Muscle layer of colon (tissue), 2 donors: ENCODE measurements at regions not wholly inside any gene's neighbourhood (a gene's known extent, or its start where the extent isn't known, plus 50 kb on each side); places are given as distances from the start of the nearest gene placed in this dataset.

Experiments used
- H3K27ac ChIP-seq: one replicate; pipeline ENCODE4 v1.7.0; 2013; ENCODE audit warnings: low read depth, mild to moderate bottlenecking, low read length, moderate library complexity
- H3K27me3 ChIP-seq, 2 donors: one replicate each; pipeline ENCODE4 v1.7.0; 2013; ENCODE audit warnings: low read length in 2 of 2, mild to moderate bottlenecking in 2 of 2; ENCODE audit not compliant: insufficient read depth in 2 of 2, control insufficient read depth in 1 of 2
- H3K36me3 ChIP-seq: one replicate; pipeline ENCODE4 v1.7.0; 2013; ENCODE audit warnings: mild to moderate bottlenecking, low read length; ENCODE audit not compliant: insufficient read depth
- H3K4me1 ChIP-seq: one replicate; pipeline ENCODE4 v1.7.0; 2013; ENCODE audit warnings: mild to moderate bottlenecking, low read length; ENCODE audit not compliant: insufficient read depth
- H3K4me3 ChIP-seq, 2 donors: one replicate each; pipeline ENCODE4 v1.7.0; 2013; ENCODE audit warnings: low read length in 2 of 2, low read depth in 1 of 2, mild to moderate bottlenecking in 1 of 2, moderate library complexity in 1 of 2
- H3K9ac ChIP-seq: one replicate; pipeline ENCODE4 v1.7.0; 2013; ENCODE audit warnings: low read length
- H3K9me3 ChIP-seq: one replicate; pipeline ENCODE4 v1.7.0; 2013; ENCODE audit warnings: mild to moderate bottlenecking, low read length
- donor health status: abdominal sarcoma.
- donor health status: Adenocarcinoma of cecum.

DNA sequence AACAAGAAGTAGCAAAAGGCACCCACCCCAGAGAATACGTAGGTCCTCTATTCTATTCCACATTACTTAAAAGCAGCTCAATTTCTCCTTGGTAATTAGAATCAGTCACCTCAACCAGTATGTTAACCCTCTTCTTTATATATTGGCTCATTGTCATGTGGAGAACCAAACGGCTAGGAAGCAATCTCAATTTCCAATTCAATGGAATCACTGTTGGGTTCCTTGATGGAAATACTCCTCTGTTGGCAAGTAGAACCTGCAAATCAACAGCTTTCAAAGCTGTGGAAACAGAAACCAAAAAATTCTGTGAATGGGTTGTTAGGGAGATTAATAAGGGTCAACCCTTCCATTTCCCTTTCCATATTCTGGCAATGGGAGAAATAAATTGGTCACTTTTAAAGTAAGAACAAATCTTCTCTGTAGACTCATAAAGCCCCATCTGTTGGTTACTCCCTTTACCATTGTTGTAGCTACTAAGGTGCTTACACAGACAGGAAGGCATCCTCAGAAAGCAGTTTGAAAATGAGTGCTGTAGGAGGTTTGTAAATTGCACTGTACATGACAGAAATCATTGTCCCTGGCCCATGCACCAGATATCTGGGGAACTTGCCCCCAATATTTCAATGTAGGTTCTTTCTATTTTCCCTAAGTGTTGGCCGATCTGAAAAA is 138.6 kb upstream of the UFM1 start:
- H3K27ac ChIP-seq: no peak overlapping the region
- no peaks in the 10 kb centered on the region for H3K36me3 ChIP-seq
- H3K27me3 ChIP-seq: no peaks in the 10 kb centered on the region
- no peak overlapping the region for H3K4me3 ChIP-seq
- no peak overlapping the region for H3K9ac ChIP-seq
- H3K4me1 ChIP-seq: no peaks in the 10 kb centered on the region
- H3K9me3 ChIP-seq: no peaks in the 10 kb centered on the region

DNA sequence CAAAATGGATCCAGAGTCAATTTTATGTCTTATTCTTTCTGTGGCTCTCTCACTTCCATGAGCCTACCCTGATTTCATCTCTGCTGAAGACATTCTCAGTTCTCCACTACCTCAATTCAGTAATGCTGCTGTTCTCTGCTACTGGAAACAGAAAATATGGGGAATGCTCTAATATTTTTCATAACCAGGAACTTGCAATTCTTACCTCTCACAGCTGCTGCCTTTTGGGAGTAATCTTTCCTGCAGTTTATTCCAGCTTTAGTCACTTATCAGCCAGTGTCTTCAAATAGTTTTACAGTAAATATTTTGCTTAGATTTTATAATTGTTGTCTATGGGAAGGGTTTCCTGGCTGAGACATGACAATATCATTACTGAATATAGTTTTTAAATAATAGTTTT is 145.1 kb upstream of the UFM1 start:
- Histone ChIP-seq H3K4me3 (no peak overlapping the region), H3K9ac (no peak overlapping the region), H3K4me1 (no peaks in the 10 kb centered on the region), H3K36me3 (no peaks in the 10 kb centered on the region), H3K9me3 (no peaks in the 10 kb centered on the region), H3K27me3 (no peaks in the 10 kb centered on the region), H3K27ac (no peak overlapping the region)

DNA sequence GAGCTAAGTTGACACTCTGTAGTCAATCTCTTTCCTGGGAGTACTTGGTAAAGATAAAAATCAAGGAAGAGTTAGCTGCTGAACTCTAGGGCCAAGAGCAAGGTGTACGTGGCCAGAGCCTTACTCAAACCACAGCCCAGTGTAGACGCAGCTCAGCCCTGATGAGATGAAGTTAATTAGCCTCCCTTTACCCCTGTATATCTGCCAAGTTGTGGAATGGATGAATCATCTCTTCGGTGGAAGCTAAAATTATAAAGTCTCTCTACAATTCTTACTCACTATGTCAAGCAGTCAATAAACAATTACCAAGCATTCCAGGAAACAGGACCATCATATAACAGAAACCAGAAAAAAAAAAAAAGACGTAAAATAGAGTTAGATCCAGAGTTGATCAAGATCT is 146.9 kb upstream of the UFM1 start:
- H3K27ac ChIP-seq: no peak overlapping the region

DNA sequence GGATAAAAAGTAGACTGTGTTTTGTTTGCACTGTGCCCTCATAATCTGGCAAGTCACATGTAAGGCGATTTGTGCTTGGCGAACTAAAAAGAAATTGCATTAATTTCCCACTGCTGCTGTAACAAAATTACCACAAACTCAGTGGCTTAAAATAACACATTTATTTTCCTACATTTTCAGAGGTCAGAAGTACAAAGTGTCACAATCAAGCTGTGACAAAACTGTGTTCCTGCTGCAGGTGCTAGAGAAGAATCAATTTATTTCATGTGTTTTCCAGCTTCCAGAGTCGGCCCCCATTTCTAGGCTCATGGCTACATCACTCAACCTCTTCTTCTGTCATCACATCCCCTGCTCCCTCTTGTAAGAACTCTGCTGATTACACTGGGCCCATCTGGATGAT is 158.6 kb upstream of the UFM1 start:
- Histone ChIP-seq H3K27ac (no peak overlapping the region), H3K4me1 (no peaks in the 10 kb centered on the region), H3K27me3 (no peaks in the 10 kb centered on the region), H3K36me3 (no peaks in the 10 kb centered on the region), H3K9me3 (no peaks in the 10 kb centered on the region), H3K4me3 (no peak overlapping the region), H3K9ac (no peak overlapping the region)

More for the DNA sequence above, 146.9 kb upstream of the UFM1 start:
- Histone ChIP-seq H3K36me3 (no peaks in the 10 kb centered on the region), H3K4me3 (no peak overlapping the region), H3K4me1 (no peaks in the 10 kb centered on the region), H3K27me3 (no peaks in the 10 kb centered on the region), H3K9ac (no peak overlapping the region), H3K9me3 (no peaks in the 10 kb centered on the region)

DNA sequence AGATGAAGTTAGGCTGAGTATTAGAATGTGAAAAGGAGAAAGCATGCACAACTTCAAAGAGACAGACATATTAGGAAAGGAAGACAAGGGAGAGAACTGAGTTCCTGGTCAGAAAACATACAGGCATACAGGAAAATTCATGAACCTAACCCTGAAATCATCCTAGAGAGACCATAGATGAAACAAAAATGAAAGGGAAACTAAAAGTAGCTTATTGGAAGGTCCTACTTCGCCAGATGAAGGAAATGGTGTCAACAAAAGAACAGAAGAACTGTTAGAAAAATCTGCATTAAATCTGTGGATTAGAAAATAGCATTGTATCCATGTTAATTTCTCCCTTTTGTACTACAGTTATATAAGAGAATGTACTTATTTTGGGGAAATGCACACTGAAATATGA is 169.0 kb upstream of the UFM1 start:
- no peaks in the 10 kb centered on the region for H3K4me1 ChIP-seq
- H3K27me3 ChIP-seq: no peaks in the 10 kb centered on the region
- no peak overlapping the region for H3K4me3 ChIP-seq
- no peaks in the 10 kb centered on the region for H3K36me3 ChIP-seq
- no peak overlapping the region for H3K27ac ChIP-seq
- no peak overlapping the region for H3K9ac ChIP-seq
- H3K9me3 ChIP-seq: no peaks in the 10 kb centered on the region

DNA sequence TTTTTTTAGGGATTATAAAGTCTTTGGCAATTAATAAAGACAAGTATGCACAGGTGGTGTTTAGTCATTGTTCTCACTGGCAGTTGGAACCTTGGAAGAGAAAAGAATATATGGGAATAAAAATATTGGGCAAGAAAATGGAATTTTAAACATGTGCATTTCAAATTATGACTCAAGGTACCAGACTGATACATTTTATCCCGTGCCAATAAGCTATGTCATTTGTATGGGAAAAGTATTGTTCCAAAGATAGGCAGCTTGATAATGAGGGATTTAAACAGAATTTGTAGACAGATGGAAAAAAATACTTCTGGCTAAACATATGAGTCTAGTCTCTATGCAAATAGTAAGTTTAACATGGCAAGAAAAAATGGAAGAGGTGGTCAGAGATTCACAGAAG is 169.5 kb upstream of the UFM1 start:
- H3K36me3 ChIP-seq: no peaks in the 10 kb centered on the region
- H3K27me3 ChIP-seq: no peaks in the 10 kb centered on the region
- no peak overlapping the region for H3K9ac ChIP-seq
- H3K27ac ChIP-seq: no peak overlapping the region
- H3K4me3 ChIP-seq: no peak overlapping the region
- no peaks in the 10 kb centered on the region for H3K9me3 ChIP-seq
- no peaks in the 10 kb centered on the region for H3K4me1 ChIP-seq

DNA sequence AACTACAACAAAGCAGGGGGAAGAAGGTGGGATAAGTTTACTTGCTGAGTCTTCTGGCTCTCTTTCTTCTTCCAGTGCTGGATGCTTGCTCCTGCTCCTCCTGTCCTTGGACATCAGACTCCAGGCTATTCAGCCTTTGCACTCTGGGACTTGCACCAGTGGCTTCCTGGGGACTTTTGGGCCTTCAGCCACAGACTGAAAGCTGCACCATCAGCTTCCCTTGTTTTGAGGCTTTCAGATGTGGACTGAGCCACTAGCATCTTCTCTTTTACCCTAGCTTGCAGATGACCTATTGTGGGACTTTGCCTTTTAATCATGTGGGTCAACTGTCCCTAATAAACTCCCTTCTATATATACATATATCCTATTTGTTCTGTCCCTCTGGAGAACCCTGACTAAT is 173.0 kb upstream of the UFM1 start:
- H3K4me1 ChIP-seq: no peaks in the 10 kb centered on the region
- no peak overlapping the region for H3K27ac ChIP-seq
- H3K4me3 ChIP-seq: no peak overlapping the region
- no peaks in the 10 kb centered on the region for H3K27me3 ChIP-seq
- H3K9me3 ChIP-seq: no peaks in the 10 kb centered on the region
- no peak overlapping the region for H3K9ac ChIP-seq
- H3K36me3 ChIP-seq: no peaks in the 10 kb centered on the region

DNA sequence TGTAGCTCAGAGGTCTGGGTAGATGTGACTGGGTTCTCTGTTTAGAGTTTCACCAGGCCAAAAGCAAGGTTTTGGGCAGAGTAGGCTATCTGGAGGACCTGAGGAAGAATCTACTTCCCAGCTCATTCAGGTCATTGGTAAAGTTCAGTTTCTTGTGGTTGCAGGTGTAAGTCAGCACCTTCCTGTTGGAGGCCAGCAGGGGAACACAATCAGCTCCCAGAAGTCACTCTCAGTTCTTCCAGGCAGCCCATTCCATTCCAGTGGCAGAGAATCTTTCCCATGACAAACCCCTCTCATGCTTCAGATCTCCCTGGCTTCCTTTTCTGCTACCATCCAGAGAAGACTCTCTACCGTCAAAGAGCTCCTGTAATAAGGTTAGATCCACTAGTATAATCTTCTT is 176.2 kb upstream of the UFM1 start:
- H3K27ac ChIP-seq: no peak overlapping the region
- no peaks in the 10 kb centered on the region for H3K4me1 ChIP-seq
- H3K9ac ChIP-seq: no peak overlapping the region
- H3K9me3 ChIP-seq: no peaks in the 10 kb centered on the region
- no peak overlapping the region for H3K4me3 ChIP-seq
- no peaks in the 10 kb centered on the region for H3K36me3 ChIP-seq
- no peaks in the 10 kb centered on the region for H3K27me3 ChIP-seq

DNA sequence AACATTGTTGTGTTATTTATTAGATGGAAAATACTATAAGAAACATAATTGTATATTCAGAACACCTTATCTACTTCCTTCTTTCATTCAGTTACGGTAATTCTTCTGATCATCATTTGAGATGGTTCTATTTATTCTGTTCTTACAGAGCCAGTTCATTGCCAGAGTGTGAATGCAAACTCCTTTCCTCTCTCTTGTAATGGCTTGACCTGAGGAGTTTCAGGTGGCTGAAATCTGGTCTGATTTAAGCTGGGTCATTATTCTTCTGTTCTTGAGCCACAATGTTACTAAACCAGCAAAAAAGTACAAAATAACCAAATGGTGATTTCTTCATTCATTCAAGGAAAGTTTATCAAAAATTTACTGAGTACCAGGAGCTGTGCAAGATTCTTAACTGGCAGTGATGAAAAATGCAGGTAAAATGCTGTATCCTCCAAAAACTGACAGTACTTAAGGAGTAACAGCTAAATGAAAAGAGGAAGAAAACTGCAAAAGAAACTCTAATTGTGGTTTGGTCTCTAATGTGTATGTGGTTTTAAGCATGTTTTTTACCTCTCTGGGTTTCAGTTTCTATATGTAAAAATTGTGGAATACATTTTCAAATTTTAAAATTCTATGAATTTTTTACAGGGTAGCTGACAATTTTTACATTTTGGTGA is 182.4 kb upstream of the UFM1 start:
- Histone ChIP-seq H3K9me3 (no peaks in the 10 kb centered on the region), H3K27me3 (no peaks in the 10 kb centered on the region), H3K9ac (no peak overlapping the region), H3K27ac (no peak overlapping the region), H3K4me3 (no peak overlapping the region), H3K36me3 (no peaks in the 10 kb centered on the region), H3K4me1 (no peaks in the 10 kb centered on the region)

DNA sequence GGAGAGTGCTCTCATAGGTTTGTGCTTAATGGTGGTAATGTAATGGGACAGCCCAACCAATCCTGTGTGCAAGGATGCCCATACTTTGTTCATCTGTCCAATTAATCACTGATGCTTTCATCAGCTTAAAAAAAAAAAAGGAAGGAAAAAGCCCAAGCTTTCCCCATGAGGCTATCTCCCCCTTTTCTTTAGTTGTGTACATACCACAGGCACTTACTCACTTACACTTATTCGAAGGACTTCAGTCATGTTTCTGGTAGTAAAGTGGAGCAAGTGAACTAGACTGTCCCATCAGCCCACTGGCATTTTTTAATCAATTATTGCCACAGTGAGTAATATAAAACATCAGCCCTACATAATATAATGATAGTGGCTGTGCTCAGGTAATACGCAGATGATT is 183.5 kb upstream of the UFM1 start:
- Histone ChIP-seq H3K36me3 (no peaks in the 10 kb centered on the region), H3K27me3 (no peaks in the 10 kb centered on the region), H3K9me3 (no peaks in the 10 kb centered on the region), H3K9ac (no peak overlapping the region), H3K4me1 (no peaks in the 10 kb centered on the region), H3K27ac (no peak overlapping the region), H3K4me3 (no peak overlapping the region)

DNA sequence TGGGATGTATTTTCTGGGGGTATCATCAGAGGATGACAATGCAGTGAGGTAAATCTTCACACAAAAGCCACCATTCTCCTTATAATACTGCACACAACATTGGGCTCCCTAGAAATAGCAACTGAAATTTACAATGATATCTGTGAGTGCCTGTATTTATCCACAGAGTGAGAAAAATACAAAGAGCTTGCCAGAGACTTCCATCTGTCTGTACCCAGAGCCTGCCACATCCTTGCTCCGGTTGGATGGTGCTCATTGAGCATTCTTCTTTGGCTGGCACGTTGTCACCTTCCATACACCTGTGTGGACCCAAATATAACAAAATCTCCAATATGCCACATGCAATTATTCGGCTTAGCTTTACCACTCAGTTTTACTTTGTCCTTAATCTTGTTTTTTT is 189.5 kb upstream of the UFM1 start:
- no peak overlapping the region for H3K9ac ChIP-seq

DNA sequence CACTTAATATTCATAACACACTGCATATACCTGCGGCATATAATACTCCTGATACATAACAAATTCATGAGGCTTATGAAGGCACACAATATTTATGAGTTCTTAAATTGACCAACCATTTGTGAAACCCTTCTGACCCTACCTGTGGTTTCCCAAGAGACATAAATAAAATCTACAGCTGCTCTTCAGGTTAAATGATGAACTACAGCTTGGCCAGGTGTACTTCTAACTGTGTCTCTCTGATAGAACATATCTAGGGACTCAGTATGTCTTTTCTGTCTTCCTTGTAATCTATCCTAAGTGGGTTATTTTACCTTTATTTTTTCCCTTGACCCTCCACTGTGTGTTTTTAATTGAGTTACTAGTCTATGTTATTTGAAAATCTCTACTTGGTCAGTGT is 189.9 kb upstream of the UFM1 start:
- H3K9ac ChIP-seq: no peak overlapping the region
- H3K36me3 ChIP-seq: no peaks in the 10 kb centered on the region
- H3K27me3 ChIP-seq: no peaks in the 10 kb centered on the region
- no peak overlapping the region for H3K27ac ChIP-seq
- no peak overlapping the region for H3K4me3 ChIP-seq
- no peaks in the 10 kb centered on the region for H3K4me1 ChIP-seq
- no peaks in the 10 kb centered on the region for H3K9me3 ChIP-seq

More for the DNA sequence above, 189.5 kb upstream of the UFM1 start:
- no peaks in the 10 kb centered on the region for H3K4me1 ChIP-seq
- no peak overlapping the region for H3K4me3 ChIP-seq
- H3K27ac ChIP-seq: no peak overlapping the region
- H3K27me3 ChIP-seq: no peaks in the 10 kb centered on the region
- H3K36me3 ChIP-seq: no peaks in the 10 kb centered on the region
- no peaks in the 10 kb centered on the region for H3K9me3 ChIP-seq
